CD4-positive, alpha-beta T cell (primary cell): ENCODE measurements at regions not wholly inside any gene's neighbourhood (a gene's known extent, or its start where the extent isn't known, plus 50 kb on each side); places are given as distances from the start of the nearest gene placed in this dataset.

Source experiments
- ATAC-seq: fragments of 200-7000 bp; cut with Tn5 transposase; one replicate; pipeline ENCODE4 v1.10.0; 2022; ENCODE audit warnings: mild to moderate bottlenecking; ENCODE audit not compliant: poor library complexity
- CTCF ChIA-PET: fragments of 350-600 bp; sonication (Branson Sonifier 250); formaldehyde crosslinking; loops from one replicate; lab custom pipeline; 2021; ENCODE audit warnings: antibody characterized with exemption, inconsistent platforms; lab: Charles Lee
- POLR2A ChIA-PET: fragments of 350-600 bp; sonication (Branson Sonifier 250); formaldehyde crosslinking; loops from one replicate; lab custom pipeline; 2021; ENCODE audit warnings: antibody characterized with exemption, inconsistent platforms; lab: Charles Lee
- DNase-seq, 14 experiments: peaks; one replicate each; pipeline ENCODE4 v3.0.0-alpha.2; 2013 to 2020; ENCODE audit warnings: mixed read lengths in 2 of 14
- H3K27ac ChIP-seq, 2 donors: one replicate each; pipeline versions ENCODE4 v1.5.1 to v1.7.0; 2013; ENCODE audit warnings: low read length in 2 of 2, low read depth in 1 of 2, mild to moderate bottlenecking in 1 of 2
- H3K27me3 ChIP-seq, 2 experiments: 1 replicate in 1 of 2; 2 replicates in 1 of 2; pipeline versions ENCODE4 v1.6.1 to v1.7.0; 2013; ENCODE audit warnings: low read length in 2 of 2, control low read depth in 1 of 2, mild to moderate bottlenecking in 1 of 2, moderate library complexity in 1 of 2; ENCODE audit not compliant: insufficient read depth in 2 of 2, control insufficient read depth in 1 of 2
- H3K36me3 ChIP-seq: one replicate; pipeline ENCODE4 v1.6.1; 2013; ENCODE audit warnings: low read length, control low read depth; ENCODE audit not compliant: insufficient read depth
- H3K4me1 ChIP-seq: one replicate; pipeline ENCODE4 v1.6.1; 2013; ENCODE audit warnings: low read length, control low read depth; ENCODE audit not compliant: insufficient read depth
- H3K4me3 ChIP-seq: one replicate; pipeline ENCODE4 v1.5.1; 2013; ENCODE audit warnings: mild to moderate bottlenecking, low read length, moderate library complexity
- H3K9me3 ChIP-seq, 2 experiments: 1 replicate in 1 of 2; 2 replicates in 1 of 2; pipeline versions ENCODE4 v1.6.1 to v1.7.0; 2013; ENCODE audit warnings: low read length in 2 of 2, mild to moderate bottlenecking in 2 of 2, control low read depth in 1 of 2, moderate library complexity in 1 of 2; ENCODE audit not compliant: control insufficient read depth in 1 of 2, insufficient read depth in 1 of 2
- H3K27ac Mint-ChIP-seq: one replicate; pipeline ENCODE4 v1.8.0; 2020; ENCODE audit warnings: mixed read lengths
- H3K27me3 Mint-ChIP-seq: one replicate; pipeline ENCODE4 v1.8.0; 2021; ENCODE audit warnings: mixed read lengths
- H3K36me3 Mint-ChIP-seq: one replicate; pipeline ENCODE4 v1.8.0; 2021; ENCODE audit warnings: low read depth, mixed read lengths
- H3K4me1 Mint-ChIP-seq: one replicate; pipeline ENCODE4 v1.8.0; 2021; ENCODE audit warnings: low read depth, mixed read lengths
- H3K4me3 Mint-ChIP-seq: one replicate; pipeline ENCODE4 v1.8.0; 2020; ENCODE audit warnings: mild to moderate bottlenecking, mixed read lengths
- H3K9me3 Mint-ChIP-seq: one replicate; pipeline ENCODE4 v1.8.0; 2020; ENCODE audit warnings: mixed read lengths
- intact Hi-C, 2 experiments: fragments of 100-400 bp; cut with DNase I in 1 of 2; cut with micrococcal nuclease in 1 of 2; formaldehyde crosslinking; loops; one replicate each; pipeline versions ENCODE4 v1.15.1 to v1.9.0; 2023 to 2025; cut with DNase I, micrococcal nuclease
- TF ChIP-seq, protein P1 (sequence below): fragments of 200-600 bp; IDR thresholded peaks from one replicate; pipeline ENCODE4 v1.8.0; 2022; ENCODE audit warnings: antibody characterized with exemption, mild to moderate bottlenecking

DNA sequence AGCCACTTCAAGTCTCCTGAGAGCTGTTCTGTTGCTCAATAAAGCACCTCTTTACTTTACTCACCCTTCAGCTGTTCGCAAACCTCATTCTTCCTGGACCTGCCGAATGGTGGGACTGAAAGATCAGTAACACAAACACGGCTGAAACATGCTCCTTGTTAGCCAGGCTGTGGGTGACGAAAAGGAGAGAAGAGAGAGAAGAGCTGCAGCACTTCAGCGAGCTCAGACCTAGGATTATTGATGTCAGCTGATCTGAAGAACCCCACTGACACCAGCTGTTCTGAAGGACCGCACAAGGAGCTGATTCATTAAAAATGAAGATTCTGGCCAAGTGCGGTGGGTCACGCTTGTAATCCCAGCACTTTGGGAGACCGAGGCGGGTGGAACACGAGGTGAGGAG, 2020.0 kb upstream of the ADGRL3 start:
- no peak for ATAC-seq
- no peak overlapping the region for H3K4me3 ChIP-seq
- Mint-ChIP-seq H3K9me3 (peaks cover 6% of the 10 kb centered on the region), H3K36me3 (no peaks in the 10 kb centered on the region), H3K27me3 (no peaks in the 10 kb centered on the region), H3K4me1 (no peaks in the 10 kb centered on the region), H3K4me3 (no peak overlapping the region), H3K27ac (no peak overlapping the region)
- TF ChIP-seq, protein P1, sequence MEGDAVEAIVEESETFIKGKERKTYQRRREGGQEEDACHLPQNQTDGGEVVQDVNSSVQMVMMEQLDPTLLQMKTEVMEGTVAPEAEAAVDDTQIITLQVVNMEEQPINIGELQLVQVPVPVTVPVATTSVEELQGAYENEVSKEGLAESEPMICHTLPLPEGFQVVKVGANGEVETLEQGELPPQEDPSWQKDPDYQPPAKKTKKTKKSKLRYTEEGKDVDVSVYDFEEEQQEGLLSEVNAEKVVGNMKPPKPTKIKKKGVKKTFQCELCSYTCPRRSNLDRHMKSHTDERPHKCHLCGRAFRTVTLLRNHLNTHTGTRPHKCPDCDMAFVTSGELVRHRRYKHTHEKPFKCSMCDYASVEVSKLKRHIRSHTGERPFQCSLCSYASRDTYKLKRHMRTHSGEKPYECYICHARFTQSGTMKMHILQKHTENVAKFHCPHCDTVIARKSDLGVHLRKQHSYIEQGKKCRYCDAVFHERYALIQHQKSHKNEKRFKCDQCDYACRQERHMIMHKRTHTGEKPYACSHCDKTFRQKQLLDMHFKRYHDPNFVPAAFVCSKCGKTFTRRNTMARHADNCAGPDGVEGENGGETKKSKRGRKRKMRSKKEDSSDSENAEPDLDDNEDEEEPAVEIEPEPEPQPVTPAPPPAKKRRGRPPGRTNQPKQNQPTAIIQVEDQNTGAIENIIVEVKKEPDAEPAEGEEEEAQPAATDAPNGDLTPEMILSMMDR = no peak
- no peak overlapping the region for H3K27ac ChIP-seq
- no peaks in the 10 kb centered on the region for H3K4me1 ChIP-seq
- ChIA-PET CTCF (no interaction called here), POLR2A (no interaction called here)
- H3K27me3 ChIP-seq = no peaks in the 10 kb centered on the region
- DNase-seq = no peak
- no peaks in the 10 kb centered on the region for H3K36me3 ChIP-seq
- H3K9me3 ChIP-seq = peaks cover 0 to 10% of the 10 kb centered on the region in 2 experiments
- intact Hi-C loops = no loop called here

DNA sequence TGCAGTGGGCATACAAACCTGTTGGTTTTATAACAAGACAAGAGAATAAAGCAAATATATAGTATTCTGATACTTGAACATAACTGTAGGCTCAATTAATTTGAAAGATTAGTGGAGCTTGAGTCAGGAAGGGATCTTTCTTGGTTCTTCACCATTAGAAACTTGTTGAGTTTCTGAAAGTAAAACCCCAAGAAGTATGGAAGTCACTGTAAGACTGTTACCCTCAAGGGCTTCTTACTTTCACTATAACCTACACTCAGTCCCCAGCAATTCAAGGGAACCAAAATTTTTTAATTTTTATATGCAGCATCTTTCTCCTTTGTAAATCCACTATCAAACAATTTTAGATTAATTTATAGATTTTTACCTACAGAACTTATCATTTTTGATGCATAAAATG, 2019.2 kb upstream of the ADGRL3 start:
- no peak overlapping the region for H3K4me3 Mint-ChIP-seq
- no peaks in the 10 kb centered on the region for H3K36me3 Mint-ChIP-seq
- no peak overlapping the region for H3K27ac Mint-ChIP-seq
- Histone ChIP-seq H3K4me3 (no peak overlapping the region), H3K9me3 (peaks cover 0 to 10% of the 10 kb centered on the region in 2 experiments), H3K27ac (no peak overlapping the region), H3K36me3 (no peaks in the 10 kb centered on the region), H3K4me1 (no peaks in the 10 kb centered on the region), H3K27me3 (no peaks in the 10 kb centered on the region)
- intact Hi-C loops = no loop called here
- H3K9me3 Mint-ChIP-seq = peaks cover 6% of the 10 kb centered on the region
- ATAC-seq = no peak
- ChIA-PET CTCF (no interaction called here), POLR2A (no interaction called here)
- DNase-seq = no peak
- TF ChIP-seq, protein P1 = no peak
- H3K27me3 Mint-ChIP-seq = no peaks in the 10 kb centered on the region
- no peaks in the 10 kb centered on the region for H3K4me1 Mint-ChIP-seq

DNA sequence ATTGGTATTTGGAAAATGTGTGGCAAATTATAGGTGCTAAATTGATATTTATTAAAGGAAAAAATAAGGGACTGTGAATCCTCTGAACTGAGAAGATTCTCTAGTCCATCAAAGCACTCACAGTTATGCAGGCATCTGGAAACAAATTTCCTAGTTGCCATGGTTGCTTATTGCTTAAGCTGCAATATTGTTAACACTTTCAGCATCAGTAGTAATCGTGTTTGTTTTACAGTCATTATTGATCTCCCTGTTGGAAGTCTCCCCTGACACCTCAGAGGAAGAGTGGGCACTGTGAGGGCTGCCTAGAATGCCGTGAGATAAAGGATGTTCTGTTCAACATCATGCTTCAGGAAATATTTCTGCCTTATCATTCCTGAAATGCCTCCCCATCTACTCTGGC, 2004.3 kb upstream of the ADGRL3 start:
- Mint-ChIP-seq H3K4me3 (no peak overlapping the region), H3K9me3 (peaks cover 21% of the 10 kb centered on the region), H3K27ac (no peak overlapping the region), H3K36me3 (no peaks in the 10 kb centered on the region), H3K27me3 (no peaks in the 10 kb centered on the region), H3K4me1 (no peaks in the 10 kb centered on the region)
- Histone ChIP-seq H3K27ac (no peak overlapping the region), H3K9me3 (peaks cover 0 to 2% of the 10 kb centered on the region in 2 experiments), H3K36me3 (no peaks in the 10 kb centered on the region), H3K4me1 (no peaks in the 10 kb centered on the region), H3K27me3 (no peaks in the 10 kb centered on the region), H3K4me3 (no peak overlapping the region)
- ATAC-seq = no peak
- TF ChIP-seq, protein P1 = no peak
- intact Hi-C loops = no loop called here
- no peak for DNase-seq
- POLR2A ChIA-PET = no interaction called here
- CTCF ChIA-PET = no interaction called here
